Liver (tissue), 8 donors: ENCODE measurements at regions not wholly inside any gene's neighbourhood (a gene's known extent, or its start where the extent isn't known, plus 50 kb on each side); places are given as distances from the start of the nearest gene placed in this dataset.

Experiments
- DNase-seq: peaks from one replicate; pipeline ENCODE4 v3.0.0-alpha.2; 2017; ENCODE audit warnings: low spot score
- H3K27ac ChIP-seq, 2 donors: one replicate each; pipeline ENCODE4 v1.7.0; 2013; ENCODE audit warnings: inconsistent platforms in 2 of 2, low read length in 2 of 2, control low read depth in 1 of 2, low read depth in 1 of 2, mild to moderate bottlenecking in 1 of 2
- H3K27me3 ChIP-seq, 4 donors: one replicate each; pipeline versions ENCODE4 v1.6.1 to v1.7.0; 2013; ENCODE audit warnings: low read length in 3 of 4, inconsistent platforms in 1 of 4, mild to moderate bottlenecking in 1 of 4, moderate library complexity in 1 of 4; ENCODE audit not compliant: control insufficient read depth in 4 of 4, insufficient read depth in 4 of 4
- H3K36me3 ChIP-seq, 4 donors: one replicate each; pipeline versions ENCODE4 v1.6.1 to v1.7.0; 2013; ENCODE audit warnings: low read length in 3 of 4, mild to moderate bottlenecking in 3 of 4, low read depth in 1 of 4, moderate library complexity in 1 of 4; ENCODE audit not compliant: control insufficient read depth in 4 of 4, insufficient read depth in 3 of 4
- H3K4me1 ChIP-seq, 4 donors: one replicate each; pipeline versions ENCODE4 v1.6.1 to v1.7.0; 2013; ENCODE audit warnings: low read length in 3 of 4, mild to moderate bottlenecking in 3 of 4, moderate library complexity in 1 of 4; ENCODE audit not compliant: control insufficient read depth in 4 of 4, insufficient read depth in 4 of 4
- H3K4me3 ChIP-seq, 3 donors: one replicate each; pipeline versions ENCODE4 v1.6.1 to v1.7.0; 2013; ENCODE audit warnings: low read length in 3 of 3, control low read depth in 1 of 3, low read depth in 1 of 3, mild to moderate bottlenecking in 1 of 3
- H3K9ac ChIP-seq, 2 donors: one replicate each; pipeline ENCODE4 v1.7.0; 2013; ENCODE audit warnings: low read length in 2 of 2, mild to moderate bottlenecking in 2 of 2, moderate library complexity in 2 of 2, control low read depth in 1 of 2, low read depth in 1 of 2
- H3K9me3 ChIP-seq, 4 donors: one replicate each; pipeline versions ENCODE4 v1.6.1 to v1.7.0; 2013; ENCODE audit warnings: low read length in 3 of 4; ENCODE audit not compliant: control insufficient read depth in 4 of 4
- FOXA1 ChIP-seq: IDR thresholded peaks from 2 replicates; pipeline ENCODE4 v1.6.1; 2016; ENCODE audit warnings: antibody characterized with exemption
- FOXA2 ChIP-seq: IDR thresholded peaks from 2 replicates; pipeline ENCODE4 v1.6.1; 2016; ENCODE audit warnings: antibody characterized with exemption
- GABPA ChIP-seq, 2 donors: IDR thresholded peaks in 1 of 2; conservative IDR thresholded peaks in 1 of 2; 2 replicates each; pipeline ENCODE4 v1.6.1; 2016; ENCODE audit warnings: antibody characterized with exemption in 2 of 2, mild to moderate bottlenecking in 1 of 2, moderate library complexity in 1 of 2
- HNF4A ChIP-seq, 2 donors: conservative IDR thresholded peaks; 2 replicates each; pipeline ENCODE4 v1.6.1; 2016; ENCODE audit warnings: antibody characterized with exemption in 2 of 2, mild to moderate bottlenecking in 2 of 2
- HNF4G ChIP-seq: IDR thresholded peaks from 2 replicates; pipeline ENCODE4 v1.6.1; 2016; ENCODE audit warnings: antibody characterized with exemption
- JUND ChIP-seq, 2 donors: IDR thresholded peaks; 2 replicates each; pipeline ENCODE4 v1.6.1; 2016; ENCODE audit warnings: antibody characterized with exemption in 2 of 2
- NR2F2 ChIP-seq: IDR thresholded peaks from 2 replicates; pipeline ENCODE4 v1.6.1; 2016; ENCODE audit warnings: antibody characterized with exemption
- RXRA ChIP-seq, 2 donors: IDR thresholded peaks; 2 replicates each; pipeline ENCODE4 v1.6.1; 2017 to 2018; ENCODE audit warnings: antibody characterized with exemption in 2 of 2, mild to moderate bottlenecking in 1 of 2
- SP1 ChIP-seq: IDR thresholded peaks from 2 replicates; pipeline ENCODE4 v1.6.1; 2018; ENCODE audit warnings: antibody characterized with exemption, mild to moderate bottlenecking
- TAF1 ChIP-seq: conservative IDR thresholded peaks from 2 replicates; pipeline ENCODE4 v1.6.1; 2016; ENCODE audit warnings: antibody characterized with exemption, mild to moderate bottlenecking
- YY1 ChIP-seq: IDR thresholded peaks from 2 replicates; pipeline ENCODE4 v1.6.1; 2016; ENCODE audit warnings: antibody characterized with exemption, mild to moderate bottlenecking
- WGBS: extraction: QIAGEN DNeasy Blood & Tissue Kit; methylation state at CpG from one replicate; pipeline ENCODE4 v1.1.7; 2013; 5-methylcytosine and 5-hydroxymethylcytosine counted together
- TF ChIP-seq, protein P1 (sequence below): IDR thresholded peaks from 2 replicates; pipeline ENCODE4 v1.6.1; 2016; ENCODE audit warnings: antibody characterized with exemption
- TF ChIP-seq, protein P2 (sequence below): fragments of 150-350 bp; IDR thresholded peaks from 2 replicates; pipeline ENCODE4 v1.5.1; 2017; ENCODE audit warnings: improper control_type of control experiment, low read depth, low read length; ENCODE audit not compliant: missing input control
- TF ChIP-seq, protein P3 (sequence below): IDR thresholded peaks from 2 replicates; pipeline ENCODE4 v1.6.1; 2016; ENCODE audit warnings: antibody characterized with exemption, mild to moderate bottlenecking
- donor health status: healthy.
- donor health status: healthy.
- donor health status: healthy.
- donor health status: healthy.
- donor health status: healthy.

DNA sequence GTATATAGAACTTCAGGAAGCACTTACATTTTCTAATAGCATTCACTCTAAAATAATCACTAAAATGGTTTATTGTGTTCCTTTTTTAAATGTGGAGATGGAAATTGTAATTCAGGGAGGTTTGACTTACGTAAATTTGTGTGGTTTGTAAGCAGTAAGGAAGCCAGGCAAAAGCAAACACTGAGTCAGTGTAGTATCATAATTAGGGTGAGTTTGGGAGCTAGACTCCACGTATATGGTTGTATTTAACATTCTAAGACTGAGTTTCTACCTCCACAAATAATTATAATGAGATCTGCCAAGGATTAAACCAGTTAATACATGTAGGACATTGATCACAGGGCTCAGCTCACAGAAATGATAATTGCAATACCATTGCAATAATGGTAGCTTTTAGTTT, 425.5 kb downstream of the CBLN4 start:
- TF ChIP-seq NR2F2 (no peak), HNF4G (no peak), YY1 (no peak), JUND (IDR thresholded peaks at IDR 0.05) (no peak), RXRA (IDR thresholded peaks at IDR 0.05) (no peak), GABPA (IDR thresholded peaks at IDR 0.05 in 1 of 2, conservative IDR thresholded peaks at IDR 0.05 in 1 of 2) (no peak), HNF4A (conservative IDR thresholded peaks at IDR 0.05) (no peak), SP1 (no peak), FOXA2 (no peak), TAF1 (no peak)
- TF ChIP-seq, protein P1, sequence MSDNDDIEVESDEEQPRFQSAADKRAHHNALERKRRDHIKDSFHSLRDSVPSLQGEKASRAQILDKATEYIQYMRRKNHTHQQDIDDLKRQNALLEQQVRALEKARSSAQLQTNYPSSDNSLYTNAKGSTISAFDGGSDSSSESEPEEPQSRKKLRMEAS: no peak
- TF ChIP-seq, protein P2, sequence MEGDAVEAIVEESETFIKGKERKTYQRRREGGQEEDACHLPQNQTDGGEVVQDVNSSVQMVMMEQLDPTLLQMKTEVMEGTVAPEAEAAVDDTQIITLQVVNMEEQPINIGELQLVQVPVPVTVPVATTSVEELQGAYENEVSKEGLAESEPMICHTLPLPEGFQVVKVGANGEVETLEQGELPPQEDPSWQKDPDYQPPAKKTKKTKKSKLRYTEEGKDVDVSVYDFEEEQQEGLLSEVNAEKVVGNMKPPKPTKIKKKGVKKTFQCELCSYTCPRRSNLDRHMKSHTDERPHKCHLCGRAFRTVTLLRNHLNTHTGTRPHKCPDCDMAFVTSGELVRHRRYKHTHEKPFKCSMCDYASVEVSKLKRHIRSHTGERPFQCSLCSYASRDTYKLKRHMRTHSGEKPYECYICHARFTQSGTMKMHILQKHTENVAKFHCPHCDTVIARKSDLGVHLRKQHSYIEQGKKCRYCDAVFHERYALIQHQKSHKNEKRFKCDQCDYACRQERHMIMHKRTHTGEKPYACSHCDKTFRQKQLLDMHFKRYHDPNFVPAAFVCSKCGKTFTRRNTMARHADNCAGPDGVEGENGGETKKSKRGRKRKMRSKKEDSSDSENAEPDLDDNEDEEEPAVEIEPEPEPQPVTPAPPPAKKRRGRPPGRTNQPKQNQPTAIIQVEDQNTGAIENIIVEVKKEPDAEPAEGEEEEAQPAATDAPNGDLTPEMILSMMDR: no peak
- Histone ChIP-seq H3K27me3 (no peaks in the 10 kb centered on the region), H3K4me1 (no peaks in the 10 kb centered on the region), H3K27ac (no peak overlapping the region), H3K4me3 (no peak overlapping the region), H3K9me3 (no peaks in the 10 kb centered on the region), H3K9ac (no peak overlapping the region), H3K36me3 (no peaks in the 10 kb centered on the region)
- no peak for DNase-seq
- WGBS: 77% methylated on average over 2 of the region's 2 CpGs

DNA sequence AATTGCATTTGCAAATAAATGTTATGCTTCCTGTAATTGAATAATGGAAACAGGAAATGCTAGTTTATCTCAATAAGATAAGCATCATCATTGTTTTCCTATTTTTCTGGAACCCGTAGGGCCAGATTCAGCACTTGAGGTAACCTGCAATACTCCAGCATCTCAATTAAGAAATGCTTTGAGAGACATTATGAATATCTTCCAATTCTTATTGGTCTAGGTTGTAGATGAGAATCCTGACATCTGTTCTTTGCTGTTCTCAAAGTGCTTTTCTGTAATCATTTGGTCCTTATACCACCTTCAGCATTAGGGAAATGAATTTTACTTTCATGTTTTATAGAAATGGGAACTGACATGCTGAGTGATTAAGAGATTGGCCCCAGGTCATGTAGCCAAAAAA, 428.3 kb downstream of the CBLN4 start:
- DNase-seq: no peak
- H3K27me3 ChIP-seq: no peaks in the 10 kb centered on the region
- no peak overlapping the region for H3K9ac ChIP-seq
- no peaks in the 10 kb centered on the region for H3K36me3 ChIP-seq
- TF ChIP-seq, protein P2: no peak
- TF ChIP-seq, protein P3, sequence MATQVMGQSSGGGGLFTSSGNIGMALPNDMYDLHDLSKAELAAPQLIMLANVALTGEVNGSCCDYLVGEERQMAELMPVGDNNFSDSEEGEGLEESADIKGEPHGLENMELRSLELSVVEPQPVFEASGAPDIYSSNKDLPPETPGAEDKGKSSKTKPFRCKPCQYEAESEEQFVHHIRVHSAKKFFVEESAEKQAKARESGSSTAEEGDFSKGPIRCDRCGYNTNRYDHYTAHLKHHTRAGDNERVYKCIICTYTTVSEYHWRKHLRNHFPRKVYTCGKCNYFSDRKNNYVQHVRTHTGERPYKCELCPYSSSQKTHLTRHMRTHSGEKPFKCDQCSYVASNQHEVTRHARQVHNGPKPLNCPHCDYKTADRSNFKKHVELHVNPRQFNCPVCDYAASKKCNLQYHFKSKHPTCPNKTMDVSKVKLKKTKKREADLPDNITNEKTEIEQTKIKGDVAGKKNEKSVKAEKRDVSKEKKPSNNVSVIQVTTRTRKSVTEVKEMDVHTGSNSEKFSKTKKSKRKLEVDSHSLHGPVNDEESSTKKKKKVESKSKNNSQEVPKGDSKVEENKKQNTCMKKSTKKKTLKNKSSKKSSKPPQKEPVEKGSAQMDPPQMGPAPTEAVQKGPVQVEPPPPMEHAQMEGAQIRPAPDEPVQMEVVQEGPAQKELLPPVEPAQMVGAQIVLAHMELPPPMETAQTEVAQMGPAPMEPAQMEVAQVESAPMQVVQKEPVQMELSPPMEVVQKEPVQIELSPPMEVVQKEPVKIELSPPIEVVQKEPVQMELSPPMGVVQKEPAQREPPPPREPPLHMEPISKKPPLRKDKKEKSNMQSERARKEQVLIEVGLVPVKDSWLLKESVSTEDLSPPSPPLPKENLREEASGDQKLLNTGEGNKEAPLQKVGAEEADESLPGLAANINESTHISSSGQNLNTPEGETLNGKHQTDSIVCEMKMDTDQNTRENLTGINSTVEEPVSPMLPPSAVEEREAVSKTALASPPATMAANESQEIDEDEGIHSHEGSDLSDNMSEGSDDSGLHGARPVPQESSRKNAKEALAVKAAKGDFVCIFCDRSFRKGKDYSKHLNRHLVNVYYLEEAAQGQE: no peak
- TF ChIP-seq FOXA1: no peak
- H3K4me3 ChIP-seq: no peak overlapping the region
- H3K27ac ChIP-seq: no peak overlapping the region
- 67% methylated on average over 1 of the region's 1 CpG for WGBS
- H3K9me3 ChIP-seq: no peaks in the 10 kb centered on the region
- no peaks in the 10 kb centered on the region for H3K4me1 ChIP-seq
